ENCODE measurements at regions not wholly inside any gene's neighbourhood (a gene's known extent, or its start where the extent isn't known, plus 50 kb on each side); places are given as distances from the start of the nearest gene placed in this dataset.

GRCh38 chr10:121311812-121312443 lies 286.3 kb downstream of the FGFR2 start:
- Histone ChIP-seq H3K27me3 (no peaks in the 10 kb centered on the region), H3K27ac (no peak overlapping the region), H3K36me3 (no peaks in the 10 kb centered on the region), H3K4me3 (no peak overlapping the region), H3K9me3 (no peaks in the 10 kb centered on the region), H3K4me1 (no peaks in the 10 kb centered on the region)
- ATAC-seq (no peak), DNase-seq (no peak)
- in situ Hi-C loops (cut with MboI; ENCODE audit: low sequenced_read_pairs in 4 of 4) (no loop called here), intact Hi-C loops (cut with DNase I; ENCODE audit: low total_unique reads) (no loop called here)
- no peak for TF ChIP-seq POLR2A (IDR thresholded peaks at IDR 0.05)
- TF ChIP-seq, protein P1, sequence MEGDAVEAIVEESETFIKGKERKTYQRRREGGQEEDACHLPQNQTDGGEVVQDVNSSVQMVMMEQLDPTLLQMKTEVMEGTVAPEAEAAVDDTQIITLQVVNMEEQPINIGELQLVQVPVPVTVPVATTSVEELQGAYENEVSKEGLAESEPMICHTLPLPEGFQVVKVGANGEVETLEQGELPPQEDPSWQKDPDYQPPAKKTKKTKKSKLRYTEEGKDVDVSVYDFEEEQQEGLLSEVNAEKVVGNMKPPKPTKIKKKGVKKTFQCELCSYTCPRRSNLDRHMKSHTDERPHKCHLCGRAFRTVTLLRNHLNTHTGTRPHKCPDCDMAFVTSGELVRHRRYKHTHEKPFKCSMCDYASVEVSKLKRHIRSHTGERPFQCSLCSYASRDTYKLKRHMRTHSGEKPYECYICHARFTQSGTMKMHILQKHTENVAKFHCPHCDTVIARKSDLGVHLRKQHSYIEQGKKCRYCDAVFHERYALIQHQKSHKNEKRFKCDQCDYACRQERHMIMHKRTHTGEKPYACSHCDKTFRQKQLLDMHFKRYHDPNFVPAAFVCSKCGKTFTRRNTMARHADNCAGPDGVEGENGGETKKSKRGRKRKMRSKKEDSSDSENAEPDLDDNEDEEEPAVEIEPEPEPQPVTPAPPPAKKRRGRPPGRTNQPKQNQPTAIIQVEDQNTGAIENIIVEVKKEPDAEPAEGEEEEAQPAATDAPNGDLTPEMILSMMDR (IDR thresholded peaks at IDR 0.05 in 4 of 5, conservative IDR thresholded peaks at IDR 0.05 in 1 of 5) = no peak

DNA sequence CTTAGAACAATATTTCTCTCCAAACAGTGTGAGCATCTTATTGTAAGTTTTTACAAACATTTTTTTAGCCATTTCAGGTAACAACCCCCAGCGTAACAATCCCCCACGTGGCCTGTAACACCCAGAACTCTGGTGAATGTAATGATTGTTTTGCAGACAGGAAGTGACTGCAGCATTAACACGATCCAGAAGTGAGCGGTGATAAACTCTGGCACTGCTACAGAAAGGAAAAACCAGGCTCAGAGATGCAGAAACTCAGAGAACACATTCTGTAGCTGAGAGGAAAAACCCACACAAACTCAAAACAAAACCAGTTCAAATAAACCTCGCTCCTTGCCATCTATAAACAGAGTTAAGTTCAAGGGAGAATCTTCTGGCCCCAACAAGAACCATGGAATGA lies 285.7 kb downstream of the FGFR2 start:
- intact Hi-C loops (cut with DNase I; ENCODE audit: low total_unique reads) (no loop called here), in situ Hi-C loops (cut with MboI; ENCODE audit: low sequenced_read_pairs in 4 of 4) (no loop called here)
- Histone ChIP-seq H3K9me3 (no peaks in the 10 kb centered on the region), H3K27me3 (no peaks in the 10 kb centered on the region), H3K27ac (no peak overlapping the region), H3K4me3 (no peak overlapping the region), H3K36me3 (no peaks in the 10 kb centered on the region), H3K4me1 (no peaks in the 10 kb centered on the region)
- TF ChIP-seq POLR2A (IDR thresholded peaks at IDR 0.05) = no peak
- TF ChIP-seq, protein P1 (IDR thresholded peaks at IDR 0.05 in 4 of 5, conservative IDR thresholded peaks at IDR 0.05 in 1 of 5) = no peak
- DNase-seq = no peak
- no peak for ATAC-seq

GRCh38 chr10:121313119-121313875 lies 284.9 kb downstream of the FGFR2 start:
- Histone ChIP-seq H3K4me1 (no peaks in the 10 kb centered on the region), H3K36me3 (no peaks in the 10 kb centered on the region), H3K27ac (no peak overlapping the region), H3K4me3 (no peak overlapping the region), H3K9me3 (no peaks in the 10 kb centered on the region), H3K27me3 (no peaks in the 10 kb centered on the region)
- intact Hi-C loops (cut with DNase I; ENCODE audit: low total_unique reads) (no loop called here), in situ Hi-C loops (cut with MboI; ENCODE audit: low sequenced_read_pairs in 4 of 4) (no loop called here)
- ATAC-seq (no peak), DNase-seq (no peak)
- TF ChIP-seq, protein P1 (IDR thresholded peaks at IDR 0.05 in 4 of 5, conservative IDR thresholded peaks at IDR 0.05 in 1 of 5) = no peak
- no peak for TF ChIP-seq POLR2A (IDR thresholded peaks at IDR 0.05)

DNA sequence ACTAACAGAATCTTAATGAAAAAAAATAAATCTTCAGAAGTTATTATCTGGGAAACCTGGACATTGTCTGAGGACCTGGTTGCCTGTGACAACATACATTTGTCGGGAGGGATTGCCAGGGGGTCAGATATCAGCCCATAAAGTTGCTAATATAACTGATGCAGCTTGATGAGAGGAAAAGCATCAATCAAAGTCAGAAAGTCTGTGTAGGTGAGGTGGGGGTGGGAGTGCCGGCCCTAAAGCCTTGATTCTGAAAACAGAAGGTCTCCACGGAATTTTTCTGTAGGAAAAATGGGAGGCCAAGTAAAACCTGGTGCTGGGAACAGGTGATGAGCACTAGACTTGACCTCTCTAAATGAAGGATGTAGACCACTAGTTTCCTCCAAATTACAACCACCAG lies 281.8 kb downstream of the FGFR2 start:
- Histone ChIP-seq H3K4me3 (no peak overlapping the region), H3K4me1 (no peaks in the 10 kb centered on the region), H3K27me3 (no peaks in the 10 kb centered on the region), H3K9me3 (no peaks in the 10 kb centered on the region), H3K27ac (no peak overlapping the region), H3K36me3 (no peaks in the 10 kb centered on the region)
- no peak for DNase-seq
- no peak for TF ChIP-seq POLR2A (IDR thresholded peaks at IDR 0.05)
- TF ChIP-seq, protein P1 (IDR thresholded peaks at IDR 0.05 in 4 of 5, conservative IDR thresholded peaks at IDR 0.05 in 1 of 5) = no peak
- intact Hi-C loops (cut with DNase I; ENCODE audit: low total_unique reads) = no loop called here
- in situ Hi-C loops (cut with MboI; ENCODE audit: low sequenced_read_pairs in 4 of 4) = no loop called here
- ATAC-seq = no peak

All from gastrocnemius medialis (tissue), 4 donors.